HG03575 (cell line): ENCODE measurements at regions not wholly inside any gene's neighbourhood (a gene's known extent, or its start where the extent isn't known, plus 50 kb on each side); places are given as distances from the start of the nearest gene placed in this dataset.
"Not testable (repeated sequence)": the region's sequence is repeated elsewhere in the genome, so short reads cannot be mapped to it uniquely, and the experiment has no call there.

Experiments
- ATAC-seq: cut with Tn5 transposase; IDR thresholded peaks from one replicate; pipeline ENCODE4 v1.9.1; 2021; ENCODE audit not compliant: unreplicated experiment, insufficient number of reproducible peaks, low FRiP score; ENCODE audit errors: extremely low read depth

- ATAC-seq: no peak
Observed at GRCh38 chr5:89330140-89330539, 447.2 kb upstream of the MEF2C start.

- ATAC-seq: no peak
Observed at GRCh38 chr5:89327608-89328007, 444.6 kb upstream of the MEF2C start.

- no peak for ATAC-seq
Observed at GRCh38 chr5:89324990-89325389, 442.0 kb upstream of the MEF2C start.

DNA sequence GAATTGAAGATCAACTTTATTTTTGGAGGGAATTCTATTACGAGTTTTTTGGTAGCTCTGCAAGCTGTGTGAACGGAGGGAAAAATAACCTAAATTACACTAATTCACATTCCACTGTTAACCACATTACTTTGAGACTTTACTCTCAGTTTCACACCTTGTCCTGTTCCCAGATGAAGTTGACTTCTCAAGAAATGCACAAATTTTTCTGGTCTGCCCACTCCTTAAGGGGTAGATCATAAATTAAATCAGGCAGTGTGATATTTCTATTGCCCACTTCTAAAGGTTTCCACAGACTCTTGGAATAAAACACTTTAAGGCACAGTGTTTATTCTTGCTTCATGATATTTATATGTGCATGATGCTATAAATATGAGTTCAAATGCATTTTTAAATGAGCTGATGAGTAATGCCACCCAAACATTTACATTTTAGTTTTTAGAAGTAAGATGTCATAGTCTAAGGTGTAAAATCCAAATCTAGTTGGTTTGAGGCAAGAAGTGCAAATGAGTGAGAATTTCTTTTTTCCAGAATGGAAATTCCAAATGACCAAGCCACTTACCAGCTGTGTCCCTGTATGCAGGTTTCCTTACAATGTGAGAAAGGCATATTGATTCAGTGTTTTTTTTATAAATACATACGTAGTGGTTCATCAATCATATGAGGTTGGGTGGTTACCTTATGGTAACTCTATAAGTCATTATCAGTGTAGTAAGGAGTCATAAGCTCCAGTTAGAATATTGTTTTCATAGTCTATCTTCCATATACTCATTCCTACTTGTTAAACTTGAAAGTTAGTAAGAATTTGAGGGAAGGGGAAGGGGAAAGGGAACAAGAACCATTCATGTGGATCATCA, 437.7 kb upstream of the MEF2C start:
- no peak for ATAC-seq

DNA sequence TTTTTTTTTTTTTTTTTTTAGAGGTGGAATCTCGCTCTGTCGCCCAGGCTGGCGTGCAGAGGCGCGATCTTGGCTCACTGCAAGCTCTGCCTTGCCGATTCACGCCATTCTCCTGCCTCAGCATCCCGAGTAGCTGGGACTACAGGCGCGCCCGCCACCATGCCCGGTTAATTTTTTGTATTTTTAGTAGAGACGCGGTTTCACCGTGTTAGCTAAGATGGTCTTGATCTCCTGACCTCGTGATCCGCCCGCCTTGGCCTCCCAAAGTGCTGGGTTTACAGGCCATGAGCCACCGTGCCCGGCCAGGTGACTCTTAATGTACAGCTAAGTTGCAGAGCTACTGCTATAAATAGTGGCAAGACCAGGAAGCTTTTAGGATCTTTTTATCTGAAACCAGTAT, 434.9 kb upstream of the MEF2C start:
- not testable (repeated sequence) for ATAC-seq

- no peak for ATAC-seq
Observed at GRCh38 chr5:89315286-89316100, 432.5 kb upstream of the MEF2C start.

- ATAC-seq: peak; percentile 98
Observed at GRCh38 chr5:89313804-89314588, 431.0 kb upstream of the MEF2C start.

DNA sequence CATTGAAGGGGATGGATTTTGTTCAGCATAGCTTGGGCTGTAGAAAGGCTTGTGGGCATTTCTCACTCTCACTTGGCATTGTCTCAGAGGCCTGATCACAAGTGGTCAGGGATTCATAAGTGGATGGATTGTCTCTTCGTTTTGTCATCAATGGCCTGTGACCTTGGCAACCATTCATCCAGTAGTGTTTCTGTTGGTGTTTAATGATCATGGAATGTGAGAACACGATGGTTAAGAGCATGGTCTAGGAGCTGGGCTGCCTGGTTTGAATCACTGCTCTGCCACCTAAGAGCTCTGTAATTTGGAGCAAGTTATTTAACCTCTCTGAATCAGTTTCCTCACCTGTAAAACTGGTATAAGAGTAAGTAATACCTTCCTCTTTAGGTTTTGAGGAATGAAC, 430.1 kb upstream of the MEF2C start:
- no peak for ATAC-seq

DNA sequence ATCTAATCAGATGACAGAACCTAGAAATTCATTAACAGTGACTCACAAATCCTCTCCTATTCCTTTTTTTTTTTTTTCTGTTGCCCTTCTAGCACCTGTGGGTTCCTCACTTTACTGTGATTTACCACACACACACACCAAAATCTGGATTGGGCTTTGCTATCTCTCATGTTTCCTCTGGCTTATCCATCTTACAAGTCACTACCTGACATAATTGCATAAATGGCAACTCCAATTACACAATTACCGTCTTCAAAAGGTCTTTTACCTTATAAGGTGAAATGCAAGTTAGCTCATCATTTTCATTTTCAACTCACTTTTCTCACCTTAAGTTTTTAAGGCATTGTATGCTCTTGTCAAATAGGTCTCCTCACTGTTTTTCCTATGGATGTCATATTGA, 426.3 kb upstream of the MEF2C start:
- ATAC-seq: no peak

DNA sequence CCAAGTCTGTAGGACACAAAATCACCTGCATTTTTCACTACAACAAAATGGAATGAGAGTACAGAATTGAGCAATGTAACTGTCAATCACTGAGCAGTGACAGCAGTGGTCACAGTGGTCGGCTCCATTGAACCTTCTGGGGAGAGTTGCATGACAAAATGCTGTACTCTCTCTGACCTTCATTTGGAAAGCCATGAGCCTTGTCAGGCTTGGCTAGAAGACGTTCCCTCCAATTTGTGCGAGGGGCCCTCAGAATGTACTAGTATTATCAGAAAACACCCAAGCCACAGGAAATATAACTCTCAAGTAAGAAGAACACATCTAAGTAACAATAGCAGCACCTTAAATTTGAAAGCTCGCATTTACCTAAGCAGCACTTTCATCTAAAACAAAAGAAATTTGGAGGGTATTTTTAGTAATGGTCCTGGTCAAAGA, 425.6 kb upstream of the MEF2C start:
- ATAC-seq: peak; percentile 66

DNA sequence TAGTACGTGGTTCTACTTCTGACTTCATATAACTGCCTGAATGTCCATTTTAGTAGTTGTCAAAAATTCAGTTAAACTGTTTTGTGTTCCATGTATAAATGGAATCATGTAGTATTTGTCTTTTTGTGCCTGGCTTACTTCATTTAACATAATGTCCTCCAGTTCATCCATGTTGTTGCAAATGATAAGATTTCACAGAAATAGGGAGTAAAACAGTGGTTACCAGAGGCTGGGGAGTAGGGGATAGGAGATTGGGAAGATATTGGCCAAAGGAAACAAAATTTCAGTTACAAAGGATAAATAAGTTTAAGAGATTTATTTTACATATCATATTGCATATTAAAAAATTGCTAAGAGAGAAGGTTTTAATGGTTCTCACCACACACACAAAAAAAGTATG, 425.0 kb upstream of the MEF2C start:
- no peak for ATAC-seq

DNA sequence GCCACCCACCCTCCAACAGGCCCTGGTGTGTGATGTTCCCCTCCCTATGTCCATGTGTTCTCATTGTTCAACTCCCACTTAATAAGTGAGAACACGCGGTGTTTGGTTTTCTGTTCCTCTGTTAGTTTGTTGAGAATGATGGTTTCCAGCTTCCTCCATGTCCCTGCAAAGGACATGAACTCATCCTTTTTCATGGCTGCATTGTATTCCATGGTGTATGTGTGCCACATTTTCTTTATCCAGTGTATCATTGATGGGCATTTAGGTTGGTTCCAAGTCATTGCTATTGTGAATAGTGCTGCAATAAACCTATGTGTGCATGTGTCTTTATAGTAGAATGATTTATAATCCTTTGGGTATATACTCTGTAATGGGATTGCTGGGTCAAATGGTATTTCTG, 424.2 kb upstream of the MEF2C start:
- not testable (repeated sequence) for ATAC-seq

- peak; percentile 37 for ATAC-seq
Observed at GRCh38 chr5:89303033-89303480, 420.1 kb upstream of the MEF2C start.

GRCh38 chr5:89302102-89302891, 419.3 kb upstream of the MEF2C start:
- ATAC-seq: no peak

DNA sequence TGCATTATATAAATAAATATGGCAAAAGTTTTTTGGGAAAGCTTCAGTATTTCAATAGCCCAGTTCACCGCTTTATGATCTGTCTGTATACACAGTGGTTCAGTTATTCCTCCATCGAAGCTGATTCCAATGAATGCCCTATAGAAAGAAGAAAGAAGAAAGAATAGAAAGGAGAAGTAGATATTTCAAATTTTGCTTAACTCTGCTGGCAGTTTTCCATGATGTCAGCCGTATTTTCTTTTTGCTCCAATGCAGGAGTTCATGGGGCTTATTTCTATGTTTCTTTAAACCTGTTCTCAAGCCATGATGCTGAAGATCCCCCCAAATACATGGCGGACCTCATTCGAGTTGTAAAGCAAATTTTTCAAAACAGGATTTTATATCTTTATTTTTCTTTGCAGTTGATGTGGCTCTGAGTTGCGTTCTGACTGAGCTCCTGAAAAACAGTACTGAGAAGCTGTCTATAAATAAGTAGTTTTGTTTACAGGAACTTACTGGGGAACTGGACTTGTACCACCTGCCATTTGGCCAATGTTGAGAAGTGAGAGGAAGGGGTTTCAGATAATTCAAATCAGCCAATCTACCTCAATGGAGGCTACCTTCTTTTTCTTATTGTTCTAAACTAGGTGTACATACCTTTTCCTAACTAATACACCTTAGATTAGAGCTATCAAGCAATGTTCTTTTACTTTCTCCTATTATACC, 418.5 kb upstream of the MEF2C start:
- ATAC-seq: peak; percentile 40

GRCh38 chr5:89300426-89300970, 417.5 kb upstream of the MEF2C start:
- no peak for ATAC-seq

GRCh38 chr5:89299998-89300397, 417.0 kb upstream of the MEF2C start:
- no peak for ATAC-seq

GRCh38 chr5:89297066-89297465, 414.1 kb upstream of the MEF2C start:
- ATAC-seq: no peak
